C4-2B (cell line): ENCODE measurements at regions not wholly inside any gene's neighbourhood (a gene's known extent, or its start where the extent isn't known, plus 50 kb on each side); places are given as distances from the start of the nearest gene placed in this dataset.

Source experiments
- H3K27ac ChIP-seq: fragments of 450-650 bp; 2 replicates; pipeline ENCODE4 v1.5.1; 2017
- ZFX ChIP-seq: fragments of 450-650 bp; IDR thresholded peaks from 2 replicates; pipeline ENCODE4 v1.6.1; 2017
- TF ChIP-seq, protein P1 (sequence below): fragments of 450-650 bp; conservative IDR thresholded peaks from 2 replicates; pipeline ENCODE4 v1.5.1; 2017; ENCODE audit warnings: mild to moderate bottlenecking

DNA sequence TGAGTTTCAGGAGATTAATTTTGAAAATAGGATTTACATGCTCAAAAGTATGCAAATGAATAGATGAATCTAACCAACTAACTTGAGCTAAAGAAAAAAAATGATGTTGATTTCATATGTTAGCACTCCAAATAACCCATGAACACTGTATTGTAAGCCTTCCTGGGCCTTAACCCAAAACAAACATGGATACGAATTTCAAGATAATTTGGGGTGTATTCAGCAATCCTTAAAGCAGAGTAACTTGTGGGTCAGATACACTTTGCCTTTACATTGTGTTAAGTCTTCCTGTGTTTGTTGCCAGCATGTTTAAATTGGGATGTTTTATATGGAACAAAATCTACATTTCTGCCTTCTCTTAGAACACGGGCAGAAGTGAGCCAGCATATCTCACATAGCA is 124.2 kb upstream of the WDR11 start:
- H3K27ac ChIP-seq = peak overlapping the region; percentile 28; the same call in 1 of the 2 replicates
- TF ChIP-seq, protein P1, sequence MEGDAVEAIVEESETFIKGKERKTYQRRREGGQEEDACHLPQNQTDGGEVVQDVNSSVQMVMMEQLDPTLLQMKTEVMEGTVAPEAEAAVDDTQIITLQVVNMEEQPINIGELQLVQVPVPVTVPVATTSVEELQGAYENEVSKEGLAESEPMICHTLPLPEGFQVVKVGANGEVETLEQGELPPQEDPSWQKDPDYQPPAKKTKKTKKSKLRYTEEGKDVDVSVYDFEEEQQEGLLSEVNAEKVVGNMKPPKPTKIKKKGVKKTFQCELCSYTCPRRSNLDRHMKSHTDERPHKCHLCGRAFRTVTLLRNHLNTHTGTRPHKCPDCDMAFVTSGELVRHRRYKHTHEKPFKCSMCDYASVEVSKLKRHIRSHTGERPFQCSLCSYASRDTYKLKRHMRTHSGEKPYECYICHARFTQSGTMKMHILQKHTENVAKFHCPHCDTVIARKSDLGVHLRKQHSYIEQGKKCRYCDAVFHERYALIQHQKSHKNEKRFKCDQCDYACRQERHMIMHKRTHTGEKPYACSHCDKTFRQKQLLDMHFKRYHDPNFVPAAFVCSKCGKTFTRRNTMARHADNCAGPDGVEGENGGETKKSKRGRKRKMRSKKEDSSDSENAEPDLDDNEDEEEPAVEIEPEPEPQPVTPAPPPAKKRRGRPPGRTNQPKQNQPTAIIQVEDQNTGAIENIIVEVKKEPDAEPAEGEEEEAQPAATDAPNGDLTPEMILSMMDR = no peak
- no peak for TF ChIP-seq ZFX

DNA sequence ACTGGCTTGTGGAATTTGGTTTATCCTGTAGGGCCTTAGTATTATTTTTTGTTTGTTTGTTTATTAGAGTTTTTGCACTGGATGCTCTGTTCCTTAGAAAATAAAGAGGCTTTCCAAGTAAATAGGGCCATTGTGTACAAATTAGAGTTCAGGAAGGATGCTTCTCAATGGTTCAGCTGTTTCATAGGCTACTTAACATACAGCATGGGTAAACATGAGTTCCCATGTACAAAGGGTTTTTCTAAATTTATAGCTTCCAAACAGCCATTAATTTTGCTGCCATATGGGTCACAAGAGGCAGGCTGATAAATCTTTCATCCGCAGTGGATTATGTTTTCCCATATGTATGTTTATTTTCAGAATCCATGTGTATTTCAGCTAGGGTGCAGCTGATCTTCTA is 121.6 kb upstream of the WDR11 start:
- TF ChIP-seq, protein P1 = no peak
- TF ChIP-seq ZFX = no peak
- H3K27ac ChIP-seq = no peak overlapping the region

DNA sequence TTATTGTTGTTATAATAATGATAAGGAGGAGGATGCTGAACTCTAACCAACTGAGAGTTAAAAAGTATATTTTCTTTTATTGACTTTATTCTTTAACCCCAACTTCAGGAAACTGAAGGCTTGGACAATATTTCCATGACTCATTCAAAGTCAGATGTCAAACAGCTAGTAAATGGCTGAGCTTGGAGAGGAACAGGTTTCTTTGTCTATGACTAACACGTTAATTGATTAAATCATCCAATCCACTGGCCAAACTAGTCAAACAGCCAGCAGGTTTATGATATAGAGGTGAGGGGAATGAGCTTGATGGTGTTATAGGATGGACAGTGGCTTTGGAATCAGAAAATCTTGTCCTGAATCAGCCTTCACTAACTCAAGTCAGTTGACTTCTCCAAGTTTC is 119.1 kb upstream of the WDR11 start:
- TF ChIP-seq ZFX = no peak
- TF ChIP-seq, protein P1 = no peak
- no peak overlapping the region for H3K27ac ChIP-seq

DNA sequence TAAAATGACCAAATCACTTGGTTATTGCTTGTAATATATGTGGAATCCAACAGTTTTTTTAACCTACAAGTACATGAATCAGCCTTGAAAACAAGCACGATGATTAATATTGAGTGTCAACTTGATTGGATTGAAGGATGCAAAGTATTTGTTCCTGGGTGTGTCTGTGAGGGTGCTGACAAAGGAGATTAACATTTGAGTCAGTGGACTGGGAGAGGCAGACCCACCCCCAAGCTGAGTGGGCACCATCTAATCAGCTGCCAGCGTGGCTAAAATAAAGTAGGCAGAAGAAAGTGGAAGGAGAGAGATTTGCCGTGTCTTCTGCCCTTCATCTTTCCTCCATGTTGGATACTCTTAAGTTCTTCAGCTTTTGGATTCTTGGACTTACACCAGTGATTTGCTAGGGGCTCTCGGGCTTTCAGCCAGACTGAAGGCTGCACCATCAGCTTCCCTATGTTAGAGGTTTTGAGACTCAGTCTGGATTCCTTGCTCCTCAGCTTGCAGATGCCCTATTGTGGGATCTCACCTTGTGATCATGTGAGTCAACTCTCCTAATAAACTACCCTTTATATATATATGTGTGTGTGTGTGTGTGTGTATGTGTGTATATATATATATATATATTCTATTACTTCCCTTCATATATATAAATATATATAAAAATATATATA is 118.4 kb upstream of the WDR11 start:
- no peak overlapping the region for H3K27ac ChIP-seq
- TF ChIP-seq, protein P1 = no peak
- TF ChIP-seq ZFX = no peak

DNA sequence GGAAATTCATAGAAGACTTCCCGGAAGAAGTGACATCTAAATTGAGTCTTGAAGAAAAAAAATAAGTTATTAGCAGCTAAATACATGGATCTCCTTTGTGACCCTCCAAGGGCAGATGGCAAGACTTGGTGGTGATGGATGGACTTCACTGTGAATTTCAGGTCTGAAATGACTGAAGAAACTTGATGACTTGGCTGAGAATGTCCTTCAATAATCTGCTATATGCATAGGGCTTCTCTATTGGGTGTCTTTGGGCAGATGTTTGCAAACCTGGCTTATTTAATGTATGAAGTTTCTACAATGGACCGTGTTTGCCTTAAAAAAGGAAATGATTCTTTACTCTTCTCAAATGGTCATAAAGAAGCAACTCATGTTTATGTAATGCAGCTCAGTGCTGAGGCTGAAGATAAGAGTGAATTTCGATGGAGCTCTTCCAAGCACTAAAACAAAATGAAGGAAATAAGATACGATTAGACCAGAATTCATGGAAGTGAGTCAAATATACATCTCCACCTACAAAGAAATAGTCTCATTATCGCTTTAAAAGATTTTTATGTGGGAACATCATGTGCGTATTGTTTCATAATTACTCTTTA is 116.6 kb upstream of the WDR11 start:
- no peak for TF ChIP-seq ZFX
- TF ChIP-seq, protein P1 = no peak
- no peak overlapping the region for H3K27ac ChIP-seq

DNA sequence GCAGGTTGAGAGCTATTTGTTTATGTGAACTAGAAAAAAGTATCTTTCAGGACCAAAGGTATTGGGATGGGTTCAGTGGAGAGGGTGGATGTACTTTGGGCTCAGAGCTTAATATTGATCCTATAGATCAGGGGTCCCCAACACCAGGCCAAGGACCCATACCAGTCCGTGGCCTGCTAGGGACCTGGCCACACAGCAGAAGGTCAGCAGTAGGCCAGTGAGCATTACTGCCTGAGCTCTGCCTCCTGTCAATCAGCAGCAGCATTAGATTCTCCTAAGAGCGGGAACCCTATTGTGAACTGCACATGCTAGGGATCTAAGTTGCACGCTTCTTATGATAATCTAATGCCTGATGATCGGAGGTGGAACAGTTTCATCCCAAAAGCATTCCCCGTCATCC is 115.8 kb upstream of the WDR11 start:
- no peak overlapping the region for H3K27ac ChIP-seq
- TF ChIP-seq, protein P1 = no peak
- TF ChIP-seq ZFX = no peak

DNA sequence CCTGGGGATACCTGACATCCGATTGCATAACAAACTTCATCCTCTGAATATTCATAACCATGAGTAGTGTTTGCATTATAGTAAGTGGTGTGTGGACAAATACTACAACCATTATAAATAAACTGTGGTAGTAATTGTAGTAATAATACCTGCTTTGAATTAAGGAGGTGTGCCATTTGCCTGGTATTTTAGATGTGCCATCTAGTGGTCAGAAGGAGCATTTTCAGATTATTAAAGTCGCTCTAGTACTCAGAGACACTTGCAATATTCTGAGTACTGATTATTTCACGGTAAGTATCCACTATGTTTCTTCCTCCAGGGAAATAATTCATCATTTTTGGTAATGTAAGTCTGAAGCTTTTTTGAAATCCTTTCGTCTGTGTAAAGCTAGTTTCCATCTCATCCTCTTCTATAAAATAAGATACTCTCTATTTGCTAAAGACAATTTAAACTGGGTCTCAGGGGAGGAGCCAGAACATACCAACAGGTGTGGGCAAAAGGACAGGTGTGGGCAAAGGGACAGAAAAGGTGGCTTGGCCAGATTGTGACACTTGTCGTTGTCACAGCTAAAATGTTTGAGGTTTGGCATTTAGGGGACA is 115.3 kb upstream of the WDR11 start:
- TF ChIP-seq ZFX = no peak
- TF ChIP-seq, protein P1 = peak; percentile 88
- no peak overlapping the region for H3K27ac ChIP-seq
